ENCODE measurements at regions not wholly inside any gene's neighbourhood (a gene's known extent, or its start where the extent isn't known, plus 50 kb on each side); places are given as distances from the start of the nearest gene placed in this dataset.

DNA sequence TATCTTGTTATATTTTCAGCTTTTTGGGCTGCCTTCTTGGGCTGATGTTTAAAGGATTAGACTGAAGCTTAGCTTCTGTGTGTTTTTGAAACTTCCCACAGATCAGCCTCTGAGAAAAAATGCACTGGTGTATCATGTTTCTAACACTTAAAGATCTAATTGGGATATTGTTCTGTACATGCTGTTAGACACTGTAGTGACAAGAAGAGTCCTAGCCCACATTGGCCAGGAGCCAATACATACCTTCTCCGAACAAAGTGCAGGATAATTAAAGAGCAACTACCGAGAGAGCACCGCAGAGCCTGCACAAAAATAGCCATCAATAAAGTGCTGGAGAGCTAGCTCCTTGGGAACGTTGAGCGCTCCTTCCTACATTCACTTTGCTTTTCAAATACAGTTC, 289.4 kb upstream of the SP8 start (continued):
- no peak for TF ChIP-seq ZBTB11 (tag by site-specific recombination; conservative IDR thresholded peaks at IDR 0.05; ENCODE audit: low read depth)
- no peak for TF ChIP-seq ZNF335 (tag by site-specific recombination; conservative IDR thresholded peaks at IDR 0.05)
- no peak for TF ChIP-seq ZNF398 (tag by site-specific recombination; IDR thresholded peaks at IDR 0.05)
- no peak for TF ChIP-seq ZNF530 (tag by site-specific recombination; IDR thresholded peaks at IDR 0.05; ENCODE audit: low read depth)
- no peak for TF ChIP-seq ZNF354C (tag by site-specific recombination; IDR thresholded peaks at IDR 0.05; ENCODE audit: borderline replicate concordance, low read depth)
- no peak for TF ChIP-seq AEBP2 (tag by site-specific recombination; IDR thresholded peaks at IDR 0.05; ENCODE audit: borderline replicate concordance)
- no peak for TF ChIP-seq ZNF558 (tag by site-specific recombination; IDR thresholded peaks at IDR 0.05)
- TF ChIP-seq, protein P1, sequence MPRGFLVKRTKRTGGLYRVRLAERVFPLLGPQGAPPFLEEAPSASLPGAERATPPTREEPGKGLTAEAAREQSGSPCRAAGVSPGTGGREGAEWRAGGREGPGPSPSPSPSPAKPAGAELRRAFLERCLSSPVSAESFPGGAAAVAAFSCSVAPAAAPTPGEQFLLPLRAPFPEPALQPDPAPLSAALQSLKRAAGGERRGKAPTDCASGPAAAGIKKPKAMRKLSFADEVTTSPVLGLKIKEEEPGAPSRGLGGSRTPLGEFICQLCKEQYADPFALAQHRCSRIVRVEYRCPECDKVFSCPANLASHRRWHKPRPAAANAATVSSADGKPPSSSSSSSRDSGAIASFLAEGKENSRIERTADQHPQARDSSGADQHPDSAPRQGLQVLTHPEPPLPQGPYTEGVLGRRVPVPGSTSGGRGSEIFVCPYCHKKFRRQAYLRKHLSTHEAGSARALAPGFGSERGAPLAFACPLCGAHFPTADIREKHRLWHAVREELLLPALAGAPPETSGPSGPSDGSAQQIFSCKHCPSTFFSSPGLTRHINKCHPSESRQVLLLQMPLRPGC (tag by site-specific recombination; IDR thresholded peaks at IDR 0.05), result no peak
- no peak for TF ChIP-seq OVOL3 (tag by site-specific recombination; IDR thresholded peaks at IDR 0.05)
- no peak for TF ChIP-seq ZNF707 (tag by site-specific recombination; IDR thresholded peaks at IDR 0.05)
- no peak for TF ChIP-seq ZNF518A (tag by site-specific recombination; conservative IDR thresholded peaks at IDR 0.05; ENCODE audit: low read depth)
- TF ChIP-seq ZNF133 (tag by site-specific recombination; IDR thresholded peaks at IDR 0.05), result no peak
- TF ChIP-seq SETDB1 (IDR thresholded peaks at IDR 0.05; ENCODE audit: insufficient read length, low read length), result no peak
- no peak for TF ChIP-seq ZNF121 (tag by site-specific recombination; IDR thresholded peaks at IDR 0.05)
- no peak for TF ChIP-seq KLF9 (tag by site-specific recombination; IDR thresholded peaks at IDR 0.05; ENCODE audit: low read depth)
- TF ChIP-seq, protein P2, sequence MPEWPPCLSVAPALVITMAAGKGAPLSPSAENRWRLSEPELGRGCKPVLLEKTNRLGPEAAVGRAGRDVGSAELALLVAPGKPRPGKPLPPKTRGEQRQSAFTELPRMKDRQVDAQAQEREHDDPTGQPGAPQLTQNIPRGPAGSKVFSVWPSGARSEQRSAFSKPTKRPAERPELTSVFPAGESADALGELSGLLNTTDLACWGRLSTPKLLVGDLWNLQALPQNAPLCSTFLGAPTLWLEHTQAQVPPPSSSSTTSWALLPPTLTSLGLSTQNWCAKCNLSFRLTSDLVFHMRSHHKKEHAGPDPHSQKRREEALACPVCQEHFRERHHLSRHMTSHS (tag by site-specific recombination; IDR thresholded peaks at IDR 0.05), result no peak
- TF ChIP-seq, protein P3, sequence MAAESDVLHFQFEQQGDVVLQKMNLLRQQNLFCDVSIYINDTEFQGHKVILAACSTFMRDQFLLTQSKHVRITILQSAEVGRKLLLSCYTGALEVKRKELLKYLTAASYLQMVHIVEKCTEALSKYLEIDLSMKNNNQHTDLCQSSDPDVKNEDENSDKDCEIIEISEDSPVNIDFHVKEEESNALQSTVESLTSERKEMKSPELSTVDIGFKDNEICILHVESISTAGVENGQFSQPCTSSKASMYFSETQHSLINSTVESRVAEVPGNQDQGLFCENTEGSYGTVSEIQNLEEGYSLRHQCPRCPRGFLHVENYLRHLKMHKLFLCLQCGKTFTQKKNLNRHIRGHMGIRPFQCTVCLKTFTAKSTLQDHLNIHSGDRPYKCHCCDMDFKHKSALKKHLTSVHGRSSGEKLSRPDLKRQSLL (tag by site-specific recombination; IDR thresholded peaks at IDR 0.05), result no peak
- TF ChIP-seq ZNF596 (tag by site-specific recombination; IDR thresholded peaks at IDR 0.05), result peak; percentile 41; the same call in 1 of the 2 replicates
- TF ChIP-seq ZXDB (tag by site-specific recombination; IDR thresholded peaks at IDR 0.05), result peak; percentile 55
- TF ChIP-seq KLF1 (tag by site-specific recombination; IDR thresholded peaks at IDR 0.05), result no peak
- TF ChIP-seq ZFP3 (tag by site-specific recombination; IDR thresholded peaks at IDR 0.05; ENCODE audit: low read depth), result no peak
- no peak for TF ChIP-seq PBX3 (CRISPR knock-in tag; IDR thresholded peaks at IDR 0.05)
- no peak for TF ChIP-seq ZNF670 (tag by site-specific recombination; IDR thresholded peaks at IDR 0.05; ENCODE audit: low read depth)
- TF ChIP-seq ZEB2 (tag by site-specific recombination; IDR thresholded peaks at IDR 0.05), result no peak

Measured in HEK293 (cell line).